Esophagus muscularis mucosa (tissue), 4 donors: ENCODE measurements at regions not wholly inside any gene's neighbourhood (a gene's known extent, or its start where the extent isn't known, plus 50 kb on each side); places are given as distances from the start of the nearest gene placed in this dataset.

Experiments
- DNase-seq: peaks from one replicate; pipeline ENCODE4 v3.0.0-alpha.2; 2017; ENCODE audit errors: extremely low spot score
- H3K27ac ChIP-seq, 4 donors: fragments of 200-600 bp; sonication (generic); replicated peaks in 1 of 4; 1 replicate in 3 of 4; 2 replicates in 1 of 4; pipeline ENCODE4 v1.5.1; 2016 to 2019; ENCODE audit warnings: mild to moderate bottlenecking in 1 of 4
- H3K27me3 ChIP-seq, 4 donors: fragments of 200-600 bp; sonication (generic); one replicate each; pipeline versions ENCODE4 v1.5.1 to v1.6.0; 2016 to 2019
- H3K36me3 ChIP-seq, 4 donors: fragments of 200-600 bp; sonication (generic); one replicate each; pipeline ENCODE4 v1.5.1; 2016 to 2019
- H3K4me1 ChIP-seq, 4 donors: fragments of 200-600 bp; sonication (generic); one replicate each; pipeline ENCODE4 v1.5.1; 2016 to 2019
- H3K4me3 ChIP-seq, 4 donors: fragments of 200-600 bp; sonication (generic); 1 replicate in 2 of 4; 2 replicates in 2 of 4; pipeline ENCODE4 v1.5.1; 2016 to 2019; ENCODE audit warnings: mild to moderate bottlenecking in 4 of 4, moderate library complexity in 1 of 4
- H3K9me3 ChIP-seq, 4 donors: fragments of 200-600 bp; sonication (generic); 1 replicate in 3 of 4; 2 replicates in 1 of 4; pipeline ENCODE4 v1.5.1; 2016 to 2019
- CTCF ChIP-seq, 3 experiments: fragments of 200-600 bp in 2 of 3; fragments of 450-650 bp in 1 of 3; sonication (generic) in 2 of 3; IDR thresholded peaks; one replicate each; pipeline ENCODE4 v1.5.1; 2017 to 2019; ENCODE audit warnings: antibody characterized with exemption in 3 of 3, mild to moderate bottlenecking in 2 of 3, moderate library complexity in 1 of 3
- EP300 ChIP-seq: sonication (generic); formaldehyde crosslinking; IDR thresholded peaks from one replicate; pipeline ENCODE4 v1.6.1; 2017; ENCODE audit warnings: antibody characterized with exemption
- POLR2A ChIP-seq: fragments of 450-650 bp; IDR thresholded peaks from one replicate; pipeline ENCODE4 v1.6.1; 2017; ENCODE audit warnings: antibody characterized with exemption, moderate library complexity, mild to moderate bottlenecking, low read depth
- POLR2AphosphoS5 ChIP-seq, 2 donors: sonication (generic); formaldehyde crosslinking; IDR thresholded peaks; one replicate each; pipeline ENCODE4 v1.6.1; 2017; ENCODE audit warnings: antibody characterized with exemption in 2 of 2
- WGBS: methylation state at CpG from one replicate; pipeline ENCODE4 v1.1.5; 2018; 5-methylcytosine and 5-hydroxymethylcytosine counted together
- intact Hi-C: fragments of 100-400 bp; cut with DNase I; formaldehyde crosslinking; loops from one replicate; pipeline ENCODE4 v1.15.1; 2023

DNA sequence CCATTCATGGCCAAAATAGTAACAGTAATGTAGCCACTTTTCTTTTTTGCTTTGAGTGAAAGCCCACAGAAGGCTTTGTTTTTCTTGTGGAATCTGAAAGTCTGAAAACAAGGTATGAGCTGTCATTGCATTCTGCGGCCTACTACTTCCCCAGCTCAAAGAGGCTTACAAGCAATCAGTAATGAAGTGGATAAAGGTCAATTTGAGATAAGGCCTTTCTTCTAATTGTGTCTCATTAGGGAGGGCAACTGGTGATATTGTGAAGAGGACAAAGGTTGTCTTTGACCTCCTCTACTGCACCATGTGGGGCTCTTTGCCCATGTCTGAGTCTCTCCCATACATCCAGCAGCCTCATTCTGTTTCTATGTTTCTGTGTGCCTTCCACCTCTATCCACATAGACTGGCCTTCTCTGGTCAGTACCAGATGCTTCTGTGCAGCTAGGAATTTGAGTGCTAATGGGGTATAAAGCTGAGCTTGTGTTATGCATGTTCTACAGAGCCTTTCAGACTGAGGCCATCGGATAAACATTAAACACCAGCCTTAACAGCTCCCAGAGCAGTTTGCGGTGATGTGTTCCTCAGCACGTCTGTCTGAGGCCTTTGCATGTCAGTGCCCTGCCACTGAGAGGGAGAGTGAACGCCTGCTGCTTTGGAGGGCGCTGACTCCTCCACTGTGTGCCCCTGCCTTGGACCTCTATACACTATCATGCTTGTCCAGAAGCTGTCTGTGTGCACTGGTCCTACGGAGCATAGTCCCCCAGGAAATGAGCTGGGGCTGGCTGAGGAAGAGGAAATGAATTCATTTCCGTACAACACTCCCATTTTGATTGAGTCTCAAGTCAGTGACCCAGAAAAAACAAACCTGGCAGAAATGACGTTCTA lies 80.2 kb downstream of the SH2D1A start:
- Histone ChIP-seq H3K27me3 (no peaks in the 10 kb centered on the region), H3K9me3 (no peaks in the 10 kb centered on the region), H3K4me3 (no peak overlapping the region), H3K36me3 (no peaks in the 10 kb centered on the region), H3K4me1 (no peaks in the 10 kb centered on the region), H3K27ac (no peak overlapping the region)
- intact Hi-C loops = no loop called here
- WGBS = 69% methylated on average over 9 of the region's 9 CpGs
- TF ChIP-seq CTCF (IDR thresholded peaks at IDR 0.05) (no peak), EP300 (no peak), POLR2AphosphoS5 (IDR thresholded peaks at IDR 0.05) (no peak), POLR2A (no peak)
- no peak for DNase-seq

DNA sequence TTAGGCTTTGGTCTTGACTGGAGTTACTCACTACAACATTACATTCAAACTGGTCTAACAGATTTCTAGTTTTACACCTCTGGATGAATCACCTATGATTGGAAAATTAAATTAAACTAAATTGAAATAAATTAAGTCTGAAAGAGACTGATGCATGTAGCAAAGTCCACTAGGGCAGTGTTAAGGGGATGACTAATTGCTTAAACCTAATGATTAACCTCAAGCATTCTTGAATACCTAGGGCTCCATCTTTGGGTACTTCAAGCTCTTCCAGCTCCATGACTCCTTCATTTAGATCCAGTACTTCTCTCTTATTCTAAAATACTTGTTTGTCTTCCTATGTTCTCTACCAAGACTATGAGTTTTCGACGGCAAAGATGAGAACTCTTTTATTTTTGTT lies 86.8 kb downstream of the SH2D1A start:
- H3K27me3 ChIP-seq = no peaks in the 10 kb centered on the region
- intact Hi-C loops = no loop called here

GRCh38 chrX:124435616-124436015 lies 89.3 kb downstream of the SH2D1A start:
- Histone ChIP-seq H3K36me3 (no peaks in the 10 kb centered on the region), H3K4me3 (no peak overlapping the region), H3K4me1 (no peaks in the 10 kb centered on the region), H3K27me3 (no peaks in the 10 kb centered on the region), H3K27ac (no peak overlapping the region), H3K9me3 (no peaks in the 10 kb centered on the region)
- no peak for DNase-seq
- intact Hi-C loops = no loop called here
- WGBS = 67% methylated on average over 4 of the region's 4 CpGs
- TF ChIP-seq POLR2AphosphoS5 (IDR thresholded peaks at IDR 0.05) = no peak
- no peak for TF ChIP-seq CTCF (IDR thresholded peaks at IDR 0.05)
- no peak for TF ChIP-seq EP300
- TF ChIP-seq POLR2A = no peak

More for the DNA sequence above, 86.8 kb downstream of the SH2D1A start:
- 45% methylated on average over 2 of the region's 2 CpGs for WGBS
- Histone ChIP-seq H3K4me1 (no peaks in the 10 kb centered on the region), H3K9me3 (no peaks in the 10 kb centered on the region), H3K27ac (no peak overlapping the region), H3K4me3 (no peak overlapping the region), H3K36me3 (no peaks in the 10 kb centered on the region)
- DNase-seq = no peak
- TF ChIP-seq EP300 (no peak), POLR2AphosphoS5 (IDR thresholded peaks at IDR 0.05) (no peak), CTCF (IDR thresholded peaks at IDR 0.05) (no peak)

DNA sequence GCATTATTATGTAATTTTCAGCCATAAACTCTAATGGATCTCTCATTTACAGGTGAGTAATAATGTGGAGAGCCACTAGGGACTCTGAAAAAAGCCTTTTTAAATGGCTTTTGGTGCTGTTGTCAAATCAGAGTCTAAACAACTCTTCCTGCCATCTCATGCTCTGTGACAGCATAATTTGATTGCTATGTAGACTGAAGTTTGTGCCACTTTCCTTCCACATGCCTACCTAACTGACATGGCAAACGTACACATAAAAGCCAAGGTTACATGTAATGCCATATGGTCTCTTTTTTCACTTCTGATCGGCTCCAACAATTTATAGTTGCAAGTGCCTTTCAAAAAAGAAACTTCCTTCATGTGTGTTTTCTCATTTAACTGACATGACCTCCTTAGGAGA lies 94.3 kb downstream of the SH2D1A start:
- no peaks in the 10 kb centered on the region for H3K9me3 ChIP-seq
- no peaks in the 10 kb centered on the region for H3K4me1 ChIP-seq
- TF ChIP-seq CTCF (IDR thresholded peaks at IDR 0.05) (no peak), EP300 (no peak), POLR2AphosphoS5 (IDR thresholded peaks at IDR 0.05) (no peak), POLR2A (no peak)
- WGBS = 63% methylated on average over 2 of the region's 2 CpGs
- H3K36me3 ChIP-seq = no peaks in the 10 kb centered on the region
- H3K27me3 ChIP-seq = no peaks in the 10 kb centered on the region
- no peak for DNase-seq
- no peak overlapping the region for H3K4me3 ChIP-seq
- intact Hi-C loops = no loop called here
- H3K27ac ChIP-seq = no peak overlapping the region
